Transverse colon (tissue), 3 donors: ENCODE measurements at regions not wholly inside any gene's neighbourhood (a gene's known extent, or its start where the extent isn't known, plus 50 kb on each side); places are given as distances from the start of the nearest gene placed in this dataset.

Experiments used
- POLR2A ChIP-seq: fragments of 450-650 bp; IDR thresholded peaks from one replicate; pipeline ENCODE4 v1.6.1; 2016; ENCODE audit warnings: antibody characterized with exemption, mild to moderate bottlenecking, moderate library complexity
- TF ChIP-seq, protein P1 (sequence below), 5 experiments: fragments of 200-600 bp in 3 of 5; fragments of 450-650 bp in 2 of 5; sonication (generic) in 3 of 5; IDR thresholded peaks; 1 replicate in 2 of 5; 2 replicates in 3 of 5; pipeline ENCODE4 v1.5.1; 2016 to 2017; ENCODE audit warnings: antibody characterized with exemption in 5 of 5, inconsistent platforms in 3 of 5, mild to moderate bottlenecking in 2 of 5, moderate library complexity in 1 of 5

- no peak for TF ChIP-seq POLR2A
- TF ChIP-seq, protein P1, sequence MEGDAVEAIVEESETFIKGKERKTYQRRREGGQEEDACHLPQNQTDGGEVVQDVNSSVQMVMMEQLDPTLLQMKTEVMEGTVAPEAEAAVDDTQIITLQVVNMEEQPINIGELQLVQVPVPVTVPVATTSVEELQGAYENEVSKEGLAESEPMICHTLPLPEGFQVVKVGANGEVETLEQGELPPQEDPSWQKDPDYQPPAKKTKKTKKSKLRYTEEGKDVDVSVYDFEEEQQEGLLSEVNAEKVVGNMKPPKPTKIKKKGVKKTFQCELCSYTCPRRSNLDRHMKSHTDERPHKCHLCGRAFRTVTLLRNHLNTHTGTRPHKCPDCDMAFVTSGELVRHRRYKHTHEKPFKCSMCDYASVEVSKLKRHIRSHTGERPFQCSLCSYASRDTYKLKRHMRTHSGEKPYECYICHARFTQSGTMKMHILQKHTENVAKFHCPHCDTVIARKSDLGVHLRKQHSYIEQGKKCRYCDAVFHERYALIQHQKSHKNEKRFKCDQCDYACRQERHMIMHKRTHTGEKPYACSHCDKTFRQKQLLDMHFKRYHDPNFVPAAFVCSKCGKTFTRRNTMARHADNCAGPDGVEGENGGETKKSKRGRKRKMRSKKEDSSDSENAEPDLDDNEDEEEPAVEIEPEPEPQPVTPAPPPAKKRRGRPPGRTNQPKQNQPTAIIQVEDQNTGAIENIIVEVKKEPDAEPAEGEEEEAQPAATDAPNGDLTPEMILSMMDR (IDR thresholded peaks at IDR 0.05) = no peak
These were observed 291.9 kb upstream of the TENM3 start for GRCh38 chr4:181951265-181951664.
